C4-2B (cell line): ENCODE measurements at regions not wholly inside any gene's neighbourhood (a gene's known extent, or its start where the extent isn't known, plus 50 kb on each side); places are given as distances from the start of the nearest gene placed in this dataset.

Experiments used
- ZFX ChIP-seq: fragments of 450-650 bp; IDR thresholded peaks from 2 replicates; pipeline ENCODE4 v1.6.1; 2017
- TF ChIP-seq, protein P1 (sequence below): fragments of 450-650 bp; conservative IDR thresholded peaks from 2 replicates; pipeline ENCODE4 v1.5.1; 2017; ENCODE audit warnings: mild to moderate bottlenecking

GRCh38 chr10:44471410-44471809 is 86.5 kb upstream of the CXCL12 start:
- TF ChIP-seq, protein P1, sequence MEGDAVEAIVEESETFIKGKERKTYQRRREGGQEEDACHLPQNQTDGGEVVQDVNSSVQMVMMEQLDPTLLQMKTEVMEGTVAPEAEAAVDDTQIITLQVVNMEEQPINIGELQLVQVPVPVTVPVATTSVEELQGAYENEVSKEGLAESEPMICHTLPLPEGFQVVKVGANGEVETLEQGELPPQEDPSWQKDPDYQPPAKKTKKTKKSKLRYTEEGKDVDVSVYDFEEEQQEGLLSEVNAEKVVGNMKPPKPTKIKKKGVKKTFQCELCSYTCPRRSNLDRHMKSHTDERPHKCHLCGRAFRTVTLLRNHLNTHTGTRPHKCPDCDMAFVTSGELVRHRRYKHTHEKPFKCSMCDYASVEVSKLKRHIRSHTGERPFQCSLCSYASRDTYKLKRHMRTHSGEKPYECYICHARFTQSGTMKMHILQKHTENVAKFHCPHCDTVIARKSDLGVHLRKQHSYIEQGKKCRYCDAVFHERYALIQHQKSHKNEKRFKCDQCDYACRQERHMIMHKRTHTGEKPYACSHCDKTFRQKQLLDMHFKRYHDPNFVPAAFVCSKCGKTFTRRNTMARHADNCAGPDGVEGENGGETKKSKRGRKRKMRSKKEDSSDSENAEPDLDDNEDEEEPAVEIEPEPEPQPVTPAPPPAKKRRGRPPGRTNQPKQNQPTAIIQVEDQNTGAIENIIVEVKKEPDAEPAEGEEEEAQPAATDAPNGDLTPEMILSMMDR, result no peak
- TF ChIP-seq ZFX, result no peak
